Prostate gland (tissue), 2 donors: ENCODE measurements at regions not wholly inside any gene's neighbourhood (a gene's known extent, or its start where the extent isn't known, plus 50 kb on each side); places are given as distances from the start of the nearest gene placed in this dataset.

ENCODE experiments used
- POLR2A ChIP-seq: fragments of 450-650 bp; IDR thresholded peaks from one replicate; pipeline ENCODE4 v1.6.1; 2016; ENCODE audit warnings: antibody characterized with exemption, mild to moderate bottlenecking
- POLR2AphosphoS5 ChIP-seq: sonication (generic); formaldehyde crosslinking; IDR thresholded peaks from one replicate; pipeline ENCODE4 v1.6.1; 2017; ENCODE audit warnings: antibody characterized with exemption
- TF ChIP-seq, protein P1 (sequence below), 4 experiments: fragments of 200-600 bp in 2 of 4; fragments of 450-650 bp in 2 of 4; sonication (generic) in 2 of 4; IDR thresholded peaks; 1 replicate in 3 of 4; 2 replicates in 1 of 4; pipeline ENCODE4 v1.5.1; 2016 to 2019; ENCODE audit warnings: antibody characterized with exemption in 4 of 4, mild to moderate bottlenecking in 2 of 4, moderate library complexity in 2 of 4

DNA sequence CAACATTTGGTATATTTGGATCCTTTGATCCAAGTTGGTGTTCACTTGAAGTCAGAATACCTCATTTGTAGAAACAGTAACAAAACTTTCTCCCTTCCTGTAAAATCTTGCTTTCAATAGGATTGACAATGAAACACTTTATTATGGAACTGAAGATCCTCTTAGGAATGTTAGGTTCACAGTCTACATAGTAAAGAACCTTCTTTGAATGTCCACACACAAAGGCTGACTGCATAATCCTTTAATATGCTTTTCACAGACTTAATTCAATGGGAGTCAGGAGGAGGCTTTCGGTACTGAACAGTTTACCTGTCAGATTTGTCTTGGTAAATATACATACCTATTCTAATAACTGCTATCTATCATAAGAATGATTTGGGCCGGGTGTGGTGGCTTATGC is 188.5 kb downstream of the SPRY1 start:
- TF ChIP-seq POLR2AphosphoS5 (no peak), POLR2A (no peak)
- TF ChIP-seq, protein P1, sequence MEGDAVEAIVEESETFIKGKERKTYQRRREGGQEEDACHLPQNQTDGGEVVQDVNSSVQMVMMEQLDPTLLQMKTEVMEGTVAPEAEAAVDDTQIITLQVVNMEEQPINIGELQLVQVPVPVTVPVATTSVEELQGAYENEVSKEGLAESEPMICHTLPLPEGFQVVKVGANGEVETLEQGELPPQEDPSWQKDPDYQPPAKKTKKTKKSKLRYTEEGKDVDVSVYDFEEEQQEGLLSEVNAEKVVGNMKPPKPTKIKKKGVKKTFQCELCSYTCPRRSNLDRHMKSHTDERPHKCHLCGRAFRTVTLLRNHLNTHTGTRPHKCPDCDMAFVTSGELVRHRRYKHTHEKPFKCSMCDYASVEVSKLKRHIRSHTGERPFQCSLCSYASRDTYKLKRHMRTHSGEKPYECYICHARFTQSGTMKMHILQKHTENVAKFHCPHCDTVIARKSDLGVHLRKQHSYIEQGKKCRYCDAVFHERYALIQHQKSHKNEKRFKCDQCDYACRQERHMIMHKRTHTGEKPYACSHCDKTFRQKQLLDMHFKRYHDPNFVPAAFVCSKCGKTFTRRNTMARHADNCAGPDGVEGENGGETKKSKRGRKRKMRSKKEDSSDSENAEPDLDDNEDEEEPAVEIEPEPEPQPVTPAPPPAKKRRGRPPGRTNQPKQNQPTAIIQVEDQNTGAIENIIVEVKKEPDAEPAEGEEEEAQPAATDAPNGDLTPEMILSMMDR (IDR thresholded peaks at IDR 0.05) = no peak
